HFF-Myc (cell line): ENCODE measurements at regions not wholly inside any gene's neighbourhood (a gene's known extent, or its start where the extent isn't known, plus 50 kb on each side); places are given as distances from the start of the nearest gene placed in this dataset.
"Not testable (repeated sequence)": the region's sequence is repeated elsewhere in the genome, so short reads cannot be mapped to it uniquely, and the experiment has no call there.

ENCODE experiments used
- DNase-seq: peaks from one replicate; pipeline ENCODE4 v3.0.0-alpha.2; 2011; ENCODE audit warnings: low read depth; ENCODE audit errors: extremely low read depth
- H3K4me3 ChIP-seq: replicated peaks from 2 replicates; pipeline ENCODE4 v1.5.1; 2011; ENCODE audit warnings: low read depth, mild to moderate bottlenecking, control low read depth, low read length
- TF ChIP-seq, protein P1 (sequence below): IDR thresholded peaks from 2 replicates; pipeline ENCODE4 v1.5.1; 2012; ENCODE audit warnings: mild to moderate bottlenecking, low read depth, low read length, control low read depth; ENCODE audit errors: missing control alignments

- no peak for DNase-seq
- no peak overlapping the region for H3K4me3 ChIP-seq
- TF ChIP-seq, protein P1, sequence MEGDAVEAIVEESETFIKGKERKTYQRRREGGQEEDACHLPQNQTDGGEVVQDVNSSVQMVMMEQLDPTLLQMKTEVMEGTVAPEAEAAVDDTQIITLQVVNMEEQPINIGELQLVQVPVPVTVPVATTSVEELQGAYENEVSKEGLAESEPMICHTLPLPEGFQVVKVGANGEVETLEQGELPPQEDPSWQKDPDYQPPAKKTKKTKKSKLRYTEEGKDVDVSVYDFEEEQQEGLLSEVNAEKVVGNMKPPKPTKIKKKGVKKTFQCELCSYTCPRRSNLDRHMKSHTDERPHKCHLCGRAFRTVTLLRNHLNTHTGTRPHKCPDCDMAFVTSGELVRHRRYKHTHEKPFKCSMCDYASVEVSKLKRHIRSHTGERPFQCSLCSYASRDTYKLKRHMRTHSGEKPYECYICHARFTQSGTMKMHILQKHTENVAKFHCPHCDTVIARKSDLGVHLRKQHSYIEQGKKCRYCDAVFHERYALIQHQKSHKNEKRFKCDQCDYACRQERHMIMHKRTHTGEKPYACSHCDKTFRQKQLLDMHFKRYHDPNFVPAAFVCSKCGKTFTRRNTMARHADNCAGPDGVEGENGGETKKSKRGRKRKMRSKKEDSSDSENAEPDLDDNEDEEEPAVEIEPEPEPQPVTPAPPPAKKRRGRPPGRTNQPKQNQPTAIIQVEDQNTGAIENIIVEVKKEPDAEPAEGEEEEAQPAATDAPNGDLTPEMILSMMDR, result no peak
Measured at GRCh38 chr4:66795724-66796123, 749.6 kb downstream of the CENPC start.

GRCh38 chr4:66794390-66795034 is 750.8 kb downstream of the CENPC start:
- no peak overlapping the region for H3K4me3 ChIP-seq
- DNase-seq, result no peak
- TF ChIP-seq, protein P1, result no peak

DNA sequence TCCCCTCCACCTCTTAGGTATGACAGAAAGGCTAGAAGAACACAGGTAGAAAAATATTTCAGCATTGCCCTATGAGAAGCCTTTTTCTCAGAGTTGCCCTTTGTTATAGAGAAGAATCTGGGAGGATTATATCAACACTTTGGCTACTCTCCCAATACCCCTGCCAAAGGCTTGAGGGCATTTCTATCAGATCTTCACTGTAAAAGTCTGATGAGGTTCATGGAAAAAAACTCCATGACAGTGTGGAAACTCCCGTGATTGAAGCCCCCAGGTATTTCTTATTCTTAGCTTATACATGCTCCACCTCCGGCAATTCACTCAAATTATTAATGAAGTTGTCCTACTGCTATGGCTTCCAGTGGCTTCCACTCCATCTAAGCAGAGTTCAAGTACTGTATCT is 753.6 kb downstream of the CENPC start:
- no peak for DNase-seq
- no peak overlapping the region for H3K4me3 ChIP-seq
- TF ChIP-seq, protein P1, result no peak

GRCh38 chr4:66785479-66785878 is 759.8 kb downstream of the CENPC start:
- no peak overlapping the region for H3K4me3 ChIP-seq
- TF ChIP-seq, protein P1, result no peak

DNA sequence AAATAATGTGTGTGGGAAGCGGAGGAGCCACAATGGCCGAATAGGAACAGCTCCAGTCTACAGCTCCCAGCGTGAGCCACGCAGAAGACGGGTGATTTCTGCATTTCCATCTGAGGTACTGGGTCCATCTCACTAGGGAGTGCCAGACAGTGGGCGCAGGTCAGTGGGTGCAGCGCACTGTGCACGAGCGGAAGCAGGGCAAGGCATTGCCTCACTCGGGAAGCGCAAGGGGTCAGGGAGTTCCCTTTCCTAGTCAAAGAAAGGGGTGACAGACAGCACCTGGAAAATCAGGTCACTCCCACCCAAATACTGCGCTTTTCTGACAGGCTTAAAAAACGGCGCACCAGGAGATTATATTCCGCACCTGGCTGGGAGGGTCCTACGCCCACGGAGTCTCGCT is 762.6 kb downstream of the CENPC start:
- not testable (repeated sequence) for DNase-seq, H3K4me3 ChIP-seq

More at GRCh38 chr4:66785479-66785878, 759.8 kb downstream of the CENPC start:
- DNase-seq, result no peak

GRCh38 chr4:66777097-66777496 is 768.2 kb downstream of the CENPC start:
- TF ChIP-seq, protein P1, result no peak
- H3K4me3 ChIP-seq, result no peak overlapping the region
- DNase-seq, result no peak

- TF ChIP-seq, protein P1, result no peak
- DNase-seq, result no peak
Measured at GRCh38 chr4:66769441-66769840, 775.9 kb downstream of the CENPC start.

More at GRCh38 chr4:66769441-66769840, 775.9 kb downstream of the CENPC start:
- no peak overlapping the region for H3K4me3 ChIP-seq
